Limb (tissue), 2 donors: ENCODE measurements at regions not wholly inside any gene's neighbourhood (a gene's known extent, or its start where the extent isn't known, plus 50 kb on each side); places are given as distances from the start of the nearest gene placed in this dataset.
A peak's percentile ranks its signal among the peaks of the same experiment; 100 is the strongest.

Source experiments
- DNase-seq, 2 donors: peaks; one replicate each; pipeline ENCODE4 v3.0.0-alpha.2; 2016; ENCODE audit errors: extremely low spot score in 2 of 2

DNA sequence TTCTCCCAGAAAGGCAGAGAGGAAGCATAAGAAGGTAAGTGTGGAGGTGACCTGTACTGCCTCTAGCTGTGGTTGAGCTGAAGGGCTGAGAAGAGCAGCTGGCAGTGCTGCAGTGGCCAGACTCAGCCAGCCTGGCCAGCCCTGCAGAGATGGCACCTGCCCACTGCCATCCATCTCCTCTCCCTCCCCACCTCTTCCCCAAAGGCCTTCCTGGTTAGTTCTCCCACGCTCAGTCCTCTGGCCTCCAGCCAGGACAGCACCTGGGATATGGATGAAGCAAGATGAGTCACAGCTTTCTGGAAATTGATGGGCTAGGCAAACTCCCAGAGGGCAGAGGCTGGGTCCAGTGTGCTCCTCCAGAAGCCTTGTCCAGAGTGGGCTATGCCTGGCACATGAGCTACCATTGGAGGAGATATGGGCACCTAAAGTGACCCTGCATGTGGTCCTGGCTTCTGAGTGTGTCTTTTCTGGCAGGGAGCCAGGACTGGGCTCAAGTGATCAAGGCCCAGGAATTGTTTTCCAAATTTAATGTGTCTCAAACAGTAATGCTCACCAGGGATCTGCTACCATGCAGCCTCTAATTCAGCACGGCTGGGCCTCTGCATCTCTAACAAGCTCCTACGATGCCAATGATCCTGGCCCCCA lies 81.0 kb upstream of the CACUL1 start:
- DNase-seq, result no peak

DNA sequence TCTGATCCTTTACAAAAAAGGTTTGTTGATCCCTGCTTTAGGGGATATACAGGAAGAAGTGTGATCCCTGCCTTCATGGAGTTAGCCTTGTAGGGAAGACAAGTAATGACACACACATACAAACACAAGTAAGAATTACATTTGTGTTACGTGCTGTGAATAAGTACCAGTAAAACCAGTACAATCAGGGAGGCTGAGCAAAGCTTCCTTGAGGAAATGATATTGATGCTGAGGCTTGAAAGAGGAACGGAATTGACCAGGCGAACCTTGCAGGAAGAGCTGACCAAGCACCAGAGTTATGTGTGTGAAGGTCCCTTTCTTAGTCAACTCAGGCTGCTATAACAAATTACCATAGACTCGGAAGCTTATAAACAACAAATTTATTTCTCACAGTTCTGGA lies 83.6 kb upstream of the CACUL1 start:
- DNase-seq, result no peak

DNA sequence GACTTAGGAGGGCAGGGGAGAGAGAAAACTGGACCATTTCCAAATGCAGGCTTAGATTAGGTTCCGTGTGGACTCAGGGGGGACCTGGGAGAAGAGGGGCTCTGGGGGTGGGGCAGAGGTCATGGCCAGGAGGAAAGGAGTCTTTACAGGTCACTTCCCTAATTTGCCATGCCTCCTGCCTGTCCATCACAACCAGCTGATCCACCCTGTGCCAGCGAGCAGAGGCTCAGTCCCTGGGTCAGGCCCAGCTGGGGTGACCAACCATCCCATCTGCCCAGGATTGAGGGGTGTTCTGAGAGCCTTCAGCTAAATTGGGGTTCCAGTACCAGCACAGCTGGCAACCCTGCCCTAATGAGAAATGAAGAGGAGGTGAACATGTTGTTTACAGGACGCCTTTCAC lies 84.6 kb upstream of the CACUL1 start:
- DNase-seq, result no peak

DNA sequence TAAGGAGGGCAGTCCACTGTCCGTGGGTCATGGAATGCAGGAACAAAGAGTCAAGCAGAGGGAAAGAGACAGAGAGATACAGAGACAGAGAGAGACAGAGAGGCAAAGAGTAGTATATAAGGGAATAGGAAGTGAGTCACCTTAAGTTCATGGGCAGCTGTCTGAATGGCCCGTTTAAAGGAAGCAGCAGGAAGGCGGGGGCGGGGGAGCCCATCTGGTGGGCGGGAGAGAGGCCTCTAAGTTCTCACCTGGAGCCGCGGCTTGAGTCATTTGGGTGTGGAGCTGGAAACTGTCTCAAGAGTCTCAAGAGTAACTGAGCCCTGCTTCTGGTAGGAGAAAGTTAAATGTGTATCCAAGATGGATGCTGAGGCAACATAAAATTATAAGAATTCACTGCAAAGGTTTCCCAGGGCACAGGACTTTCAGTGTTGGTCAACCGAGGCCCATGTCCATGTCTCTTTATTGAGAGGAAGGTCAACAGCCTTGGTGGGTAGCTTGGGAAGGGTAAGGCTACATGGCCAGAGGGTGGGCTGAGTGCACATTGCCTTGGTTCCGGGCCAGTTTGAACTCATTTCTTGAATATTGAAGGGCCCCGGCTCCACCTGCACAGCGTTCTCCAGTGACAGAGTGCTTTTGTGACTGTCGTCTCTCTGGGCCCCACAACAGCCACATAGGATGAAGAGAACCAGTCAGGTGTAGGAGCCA lies 85.5 kb upstream of the CACUL1 start:
- DNase-seq, result no peak

DNA sequence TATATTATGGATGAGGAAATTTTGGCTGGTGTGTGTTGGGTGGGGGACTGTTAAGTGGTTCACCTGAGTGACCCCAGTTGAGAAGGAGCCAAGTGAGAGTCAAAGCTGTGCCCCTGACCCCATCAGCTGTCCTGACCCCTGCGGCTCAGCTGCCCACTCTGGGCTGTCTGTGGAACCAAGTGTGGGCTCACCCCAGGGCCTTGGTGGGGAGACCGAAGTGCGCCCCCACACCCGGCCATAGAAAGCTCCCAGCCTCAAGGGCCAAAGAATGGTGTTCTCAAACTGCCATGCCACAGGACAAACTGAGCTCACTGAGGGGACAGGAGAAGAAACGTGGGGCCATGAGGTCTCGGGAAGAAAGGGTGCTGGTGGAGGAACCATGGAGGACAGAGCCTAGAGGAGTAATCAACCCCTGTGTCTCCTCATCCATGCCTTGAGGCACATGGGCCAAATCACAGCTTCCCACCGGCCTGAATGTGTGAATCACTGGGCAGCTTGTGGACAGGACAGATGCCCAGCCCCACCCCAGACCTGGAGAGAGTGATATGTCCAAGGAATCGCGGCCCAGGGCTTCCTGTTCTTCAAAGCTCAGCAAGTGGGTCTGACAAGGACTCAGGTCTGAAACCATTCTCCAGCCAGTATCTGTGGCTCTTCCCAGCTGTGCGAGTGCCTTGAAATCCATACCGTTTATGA lies 86.2 kb upstream of the CACUL1 start:
- DNase-seq, result no peak

DNA sequence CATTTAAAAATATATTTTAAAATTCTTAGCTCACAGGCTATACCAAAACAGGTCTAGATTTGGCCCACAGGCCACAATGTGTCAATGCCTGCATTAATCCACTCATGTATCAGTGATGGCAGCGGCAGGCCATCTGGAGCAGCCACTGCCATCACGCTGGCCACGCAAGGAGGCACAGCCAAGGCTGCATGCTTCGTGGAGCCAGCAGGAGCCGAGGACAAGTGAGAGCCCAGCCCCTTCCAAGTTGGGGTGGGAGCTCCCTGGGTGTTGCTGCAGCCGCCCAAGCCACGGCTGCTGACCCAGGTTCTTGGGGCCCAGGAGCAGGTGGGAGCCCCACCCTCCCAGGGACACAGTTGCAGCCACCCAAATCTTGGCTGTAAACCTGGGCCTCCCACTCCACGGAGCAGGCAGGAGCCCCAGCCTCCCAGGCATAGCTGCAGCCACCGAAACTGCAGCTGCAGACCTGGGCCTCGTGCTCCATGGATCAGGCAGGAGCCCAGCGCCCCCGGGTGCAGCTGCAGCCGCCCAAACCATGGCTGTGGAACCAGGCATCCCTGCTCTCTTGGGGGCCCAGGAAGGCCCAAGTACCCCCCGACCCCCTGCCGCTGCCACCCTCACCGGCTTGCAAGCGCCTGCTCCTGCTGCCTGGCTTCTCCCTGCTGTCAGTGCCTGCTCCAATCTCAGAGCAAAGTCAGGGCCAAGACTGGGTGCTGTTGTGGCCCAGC lies 87.3 kb upstream of the CACUL1 start:
- DNase-seq, result no peak

DNA sequence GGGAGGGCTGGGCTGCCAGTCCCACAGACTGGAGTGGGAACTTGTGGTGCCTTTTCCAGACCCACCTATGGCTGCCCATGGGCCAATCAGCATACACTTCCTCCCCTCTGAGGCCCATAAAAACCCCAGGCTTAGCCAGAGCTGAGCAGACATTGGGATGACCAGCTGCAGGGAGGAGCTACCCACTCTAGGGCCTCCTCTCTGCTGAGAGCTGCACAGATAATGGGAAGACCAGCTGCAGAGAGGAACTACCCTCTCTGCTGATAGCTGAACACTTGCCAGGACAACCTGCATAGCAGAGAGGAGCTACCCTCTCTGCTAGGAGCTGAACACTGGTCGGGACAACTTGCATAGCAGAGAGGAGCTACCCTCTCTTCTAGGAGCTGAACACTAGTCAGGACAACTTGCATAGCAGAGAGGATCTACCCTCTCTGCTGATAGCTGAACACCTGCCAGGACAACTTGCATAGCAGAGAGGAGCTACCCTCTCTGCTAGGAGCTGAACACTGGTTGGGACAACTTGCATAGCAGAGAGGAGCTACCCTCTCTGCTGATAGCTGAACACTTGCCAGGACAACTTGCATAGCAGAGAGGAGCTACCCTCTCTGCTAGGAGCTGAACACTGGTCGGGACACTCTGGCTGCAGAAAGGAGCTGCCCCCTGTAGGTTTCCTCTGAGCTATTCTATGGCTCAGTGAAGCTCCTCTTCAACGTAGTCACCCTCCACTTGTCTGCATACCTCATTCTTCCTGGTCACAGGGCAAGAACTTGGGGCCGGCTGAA lies 88.3 kb upstream of the CACUL1 start:
- no peak for DNase-seq

DNA sequence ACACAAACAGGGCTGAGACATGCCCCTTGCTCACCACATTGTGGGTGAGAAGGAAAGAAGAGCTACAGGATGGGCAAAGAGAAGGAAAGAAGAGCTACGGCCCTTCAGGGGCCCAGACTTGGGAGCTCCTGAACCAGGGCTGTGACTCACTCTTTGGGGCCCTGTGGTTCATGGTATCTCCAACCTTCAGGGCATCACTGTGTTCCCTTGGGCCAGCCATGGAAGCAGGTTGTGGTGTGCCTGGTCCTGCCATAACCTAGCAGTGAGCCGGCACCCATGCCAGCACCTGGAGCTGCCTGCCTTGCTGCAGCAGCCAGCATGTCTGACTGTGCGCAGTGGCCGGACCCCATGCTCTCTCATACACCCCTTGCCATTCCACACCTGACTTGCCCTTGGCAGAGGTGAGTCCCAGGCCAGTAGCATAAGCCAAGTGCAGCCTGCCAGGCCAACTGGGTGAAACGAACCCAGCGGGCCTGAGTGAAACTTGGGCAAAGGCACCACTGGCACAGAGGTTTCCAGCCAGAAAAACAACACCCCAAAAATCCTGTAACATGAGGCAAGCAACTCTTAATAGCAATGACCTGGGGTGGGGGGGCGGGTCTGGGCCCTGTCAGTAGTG lies 89.0 kb upstream of the CACUL1 start:
- DNase-seq, result no peak

DNA sequence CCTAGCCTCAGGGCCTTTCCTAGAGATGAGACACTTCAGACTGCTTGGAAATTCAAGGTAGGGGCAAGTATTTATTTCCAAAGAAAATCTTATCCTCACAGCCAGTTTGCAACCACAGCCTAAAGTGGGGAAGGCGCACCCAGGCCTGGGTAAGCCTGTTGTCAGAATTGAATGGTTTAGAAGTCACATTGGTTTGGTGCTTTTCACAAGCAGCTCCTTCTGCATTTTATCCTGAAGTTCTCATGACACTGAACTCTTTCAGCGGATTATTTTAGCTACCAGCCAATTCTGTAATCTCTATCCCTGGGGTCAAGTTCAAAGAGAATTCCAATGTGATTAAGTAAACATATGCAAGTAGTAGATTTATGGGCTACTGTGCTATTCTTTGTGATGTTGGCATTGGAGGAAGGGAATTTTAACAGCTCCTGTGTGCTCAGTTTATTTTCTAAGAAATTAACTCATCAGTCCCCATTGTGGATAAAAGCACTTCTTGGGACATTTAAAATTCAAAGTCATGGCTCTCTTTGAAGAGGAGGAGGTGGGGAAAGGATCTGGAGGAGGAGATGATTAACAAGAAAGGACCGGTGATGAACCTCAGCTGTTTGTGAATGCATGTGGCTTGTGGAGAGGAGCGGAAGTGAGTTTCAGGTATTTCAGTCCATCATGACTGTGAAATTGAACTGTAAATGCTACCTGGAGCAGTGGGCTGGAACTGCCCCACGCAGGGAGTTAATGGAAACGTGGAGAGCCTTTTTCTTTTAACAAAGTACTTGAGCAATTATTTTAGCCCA lies 90.2 kb upstream of the CACUL1 start:
- no peak for DNase-seq

DNA sequence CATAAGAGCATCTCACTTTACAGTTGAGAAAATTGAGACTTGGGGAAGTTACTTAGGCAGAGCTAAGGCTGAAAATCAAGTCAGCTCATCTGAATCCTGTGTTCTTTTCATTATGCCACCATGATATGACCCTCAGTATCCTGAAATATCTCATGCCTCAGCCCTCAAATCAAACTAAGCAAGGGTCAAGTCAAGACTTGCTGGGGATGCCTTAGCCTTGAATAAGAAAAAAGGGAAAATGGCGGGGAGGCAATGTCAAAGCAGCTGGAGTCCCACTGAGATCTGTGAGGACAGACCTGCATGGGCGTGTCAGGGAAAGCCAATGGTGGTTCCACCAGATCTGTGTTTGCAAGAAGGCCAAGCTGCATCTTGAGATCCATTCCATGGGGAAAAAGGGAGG lies 91.0 kb upstream of the CACUL1 start:
- no peak for DNase-seq

DNA sequence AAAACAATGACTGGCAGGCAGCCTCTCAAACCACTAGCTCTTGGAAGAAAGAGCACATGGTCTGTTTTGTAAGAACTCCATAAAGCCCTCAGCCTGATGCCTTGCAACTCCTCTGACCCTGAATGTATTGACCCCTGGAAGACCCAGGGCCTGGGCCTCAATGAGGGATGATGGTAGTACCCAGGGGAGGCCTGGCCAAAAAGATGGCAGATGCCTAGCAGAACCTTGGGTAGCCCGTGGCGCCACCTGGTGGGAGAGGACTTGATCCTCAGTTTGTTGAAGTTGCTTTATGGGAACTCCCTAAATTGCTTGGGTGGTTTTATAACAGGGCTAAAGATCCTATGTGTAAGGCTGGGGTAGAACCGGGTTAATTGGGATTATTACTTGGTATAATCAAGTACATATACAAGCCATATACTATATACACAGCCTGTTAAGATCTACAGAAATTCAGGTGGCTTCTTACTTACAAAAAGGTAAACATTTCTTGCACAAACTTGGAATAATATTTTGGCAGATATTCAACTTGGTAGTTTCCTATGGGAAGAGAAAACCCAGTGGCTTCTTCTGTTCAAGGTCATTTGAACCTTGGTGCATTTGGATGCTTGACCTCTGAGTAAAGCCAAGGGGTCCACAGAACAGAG lies 95.8 kb upstream of the CACUL1 start:
- peak in 1 of 2 donors; percentile 54 for DNase-seq

DNA sequence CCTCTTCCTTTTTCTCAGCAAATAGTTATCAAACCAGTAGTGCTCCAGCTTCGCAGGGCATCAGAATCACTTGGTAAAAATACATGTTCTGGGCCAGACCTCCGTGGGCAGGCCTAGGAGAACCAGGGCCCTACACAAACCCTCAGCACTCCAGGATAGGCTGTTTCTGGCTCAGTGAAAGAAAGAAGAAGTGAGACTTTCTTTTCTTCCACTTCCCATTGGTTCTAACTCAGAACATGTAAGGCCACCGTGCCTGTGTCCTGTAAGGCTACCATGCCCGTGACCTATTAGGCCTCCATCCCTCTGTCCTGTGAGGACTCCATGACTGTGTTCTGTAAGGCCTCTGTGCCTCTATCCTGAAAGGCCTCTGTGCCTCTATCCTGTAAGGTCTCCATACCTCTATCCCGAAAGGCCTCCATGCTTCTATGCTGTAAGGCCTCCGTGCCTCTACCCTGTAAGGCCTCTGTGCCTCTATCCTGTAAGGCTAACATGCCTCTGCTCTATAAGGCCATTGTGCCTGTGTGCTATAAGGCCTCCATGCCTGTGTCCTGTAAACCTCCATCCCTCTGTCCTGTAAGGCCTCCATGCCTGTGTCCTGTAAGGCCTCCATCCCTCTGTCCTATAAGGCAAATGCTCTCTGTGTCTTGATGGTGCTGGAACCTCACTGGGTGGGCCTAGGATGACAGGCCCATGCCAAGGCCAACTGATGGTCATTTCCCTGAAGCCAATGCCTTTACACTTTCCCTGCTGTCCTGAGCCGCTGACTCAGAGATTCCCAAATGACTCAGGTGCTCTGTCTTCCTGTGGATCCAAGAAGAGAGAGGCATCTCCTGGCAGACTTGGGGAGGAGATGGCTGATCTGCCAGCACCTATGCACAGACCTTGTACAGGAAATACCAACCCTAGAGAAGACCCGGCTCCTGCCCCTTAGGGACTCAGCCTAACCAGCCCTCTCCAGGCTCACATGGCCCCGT lies 96.6 kb upstream of the CACUL1 start:
- DNase-seq, result no peak

DNA sequence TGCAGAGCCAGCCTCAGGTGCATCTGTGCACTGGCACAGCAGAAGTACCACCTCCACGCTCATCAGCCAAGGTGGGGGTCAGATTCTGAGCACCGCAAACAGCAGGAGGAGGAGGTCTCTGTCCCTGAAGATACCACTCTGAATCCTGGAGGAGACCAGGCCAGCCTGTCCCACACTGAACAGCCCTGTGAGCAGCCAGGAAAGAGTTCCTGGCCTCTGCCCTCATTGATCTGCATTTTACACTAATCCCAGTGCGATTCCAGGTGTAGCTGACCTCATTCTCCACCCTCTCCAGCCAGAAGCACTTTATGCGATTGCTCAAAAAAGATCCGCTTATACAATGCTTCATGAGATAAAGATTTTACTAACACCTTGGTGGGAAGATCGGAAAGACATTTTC lies 99.1 kb upstream of the CACUL1 start:
- no peak for DNase-seq

DNA sequence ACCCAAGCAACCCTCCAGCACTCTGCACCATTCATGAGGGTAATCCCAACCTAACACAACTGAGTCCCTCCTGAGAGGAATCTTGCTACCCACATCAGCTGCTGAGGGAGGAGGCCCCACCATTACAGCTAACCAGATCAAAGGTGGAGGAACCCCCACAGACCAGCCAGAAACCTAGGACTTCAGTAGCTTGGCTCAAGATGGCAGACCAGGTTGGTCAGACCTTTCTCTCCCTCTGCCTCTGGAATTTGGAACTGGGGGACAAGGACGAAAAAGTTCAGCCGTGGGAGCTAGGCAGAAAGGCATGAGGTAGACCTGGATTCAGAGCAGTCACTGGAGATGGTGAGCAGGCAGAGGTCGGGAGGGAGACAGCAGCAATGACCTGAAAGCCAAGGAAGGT lies 101.3 kb upstream of the CACUL1 start:
- DNase-seq, result no peak

DNA sequence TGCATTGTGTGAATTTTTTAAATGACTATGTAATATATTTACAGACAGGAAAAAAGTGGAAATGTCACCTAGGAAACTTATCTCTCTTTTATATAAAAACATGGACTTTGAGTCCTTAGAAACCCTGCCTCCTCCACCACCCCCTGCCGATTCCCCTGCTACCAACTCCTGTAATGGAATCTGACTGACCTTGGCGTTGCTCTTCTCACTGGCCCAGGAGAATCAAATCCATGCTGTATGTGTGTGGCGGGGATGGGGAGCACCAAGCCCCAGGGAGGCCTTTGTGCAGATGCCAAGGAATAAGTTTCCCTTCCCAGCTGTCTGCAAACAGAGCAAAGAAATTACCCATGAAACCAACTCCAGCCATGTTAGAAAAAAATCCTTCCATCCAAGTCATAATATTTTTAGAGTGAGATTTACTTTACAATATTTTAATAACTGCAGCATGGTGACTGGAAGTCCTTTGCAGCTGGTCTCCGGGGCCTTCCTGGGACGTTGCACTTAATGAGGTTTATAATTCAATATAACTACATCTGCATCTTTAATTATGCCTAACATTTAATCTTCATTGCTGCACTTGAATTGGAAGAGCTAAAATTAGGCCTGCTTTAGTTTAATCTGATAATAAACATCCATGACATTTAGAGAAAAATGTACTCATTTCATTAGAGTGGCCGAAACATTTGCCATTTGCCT lies 111.4 kb upstream of the CACUL1 start:
- DNase-seq, result no peak

DNA sequence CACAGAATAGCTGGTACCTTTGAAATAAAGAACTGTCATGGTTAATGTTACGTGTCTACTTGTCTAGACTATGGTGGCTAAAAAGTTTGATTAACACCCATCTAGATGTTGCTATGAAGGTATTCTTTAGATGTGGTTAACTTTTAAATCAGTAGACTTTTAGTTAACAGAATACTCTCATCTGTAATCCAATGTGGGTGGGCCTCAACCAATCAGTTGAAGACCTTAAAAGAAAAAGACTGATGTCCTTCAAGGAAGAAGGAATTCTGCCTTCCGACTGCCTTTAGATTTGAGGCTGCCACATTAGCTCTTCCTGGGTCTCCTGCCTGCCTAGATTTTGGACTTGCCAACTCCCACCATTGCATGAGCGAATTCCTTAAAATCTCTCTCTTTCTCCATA lies 113.0 kb upstream of the CACUL1 start:
- DNase-seq, result no peak

DNA sequence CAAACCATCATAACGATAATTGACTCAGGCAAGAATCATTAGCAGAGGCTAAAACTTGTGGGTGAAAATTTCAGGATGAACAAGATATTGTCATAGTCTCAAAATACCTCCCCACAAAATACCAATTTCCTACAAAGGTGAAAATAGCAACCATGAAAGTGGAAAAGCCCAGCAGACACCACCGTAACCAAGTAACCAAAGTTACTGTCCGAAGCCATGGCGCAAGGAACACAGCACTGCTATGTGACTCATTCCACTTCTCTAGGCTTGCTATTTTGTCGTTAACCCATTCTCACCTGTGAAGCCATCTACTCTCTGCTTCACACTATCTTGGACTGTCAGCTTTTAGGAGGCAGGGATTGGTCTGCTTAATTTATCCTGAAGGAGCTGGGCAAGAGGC lies 113.8 kb upstream of the CACUL1 start:
- no peak for DNase-seq
